ENCODE measurements at regions not wholly inside any gene's neighbourhood (a gene's known extent, or its start where the extent isn't known, plus 50 kb on each side); places are given as distances from the start of the nearest gene placed in this dataset.

DNA sequence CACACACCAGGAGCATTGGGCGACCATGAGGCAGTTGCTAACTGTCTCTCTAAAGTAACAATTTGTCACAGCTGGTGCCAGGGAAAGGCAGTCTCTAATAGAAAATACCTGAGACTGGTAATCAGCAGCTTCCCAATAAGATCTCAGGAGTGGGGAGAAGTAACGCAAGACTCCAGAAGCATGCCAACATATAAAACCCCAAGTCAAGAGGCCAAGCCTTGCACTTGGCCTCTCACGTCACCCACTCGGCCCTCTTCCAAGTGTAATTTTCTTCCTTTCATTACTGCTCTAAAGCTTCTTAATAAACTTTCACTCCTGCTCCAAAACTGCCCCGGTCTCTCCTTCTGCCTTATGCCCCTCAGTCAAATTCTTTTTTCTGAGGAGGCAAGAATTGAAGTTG lies 455.6 kb upstream of the ACVR2A start:
- Histone ChIP-seq H3K4me3 (ENCODE audit: low read depth, low read length) (no peak overlapping the region), H3K36me3 (ENCODE audit: insufficient read depth) (no peaks in the 10 kb centered on the region), H3K27ac (ENCODE audit: low read depth) (no peak overlapping the region), H3K4me1 (ENCODE audit: insufficient read depth) (no peaks in the 10 kb centered on the region)
- DNase-seq (ENCODE audit: extremely low spot score): no peak
- WGBS: 85% methylated on average over 5 of the region's 5 CpGs

DNA sequence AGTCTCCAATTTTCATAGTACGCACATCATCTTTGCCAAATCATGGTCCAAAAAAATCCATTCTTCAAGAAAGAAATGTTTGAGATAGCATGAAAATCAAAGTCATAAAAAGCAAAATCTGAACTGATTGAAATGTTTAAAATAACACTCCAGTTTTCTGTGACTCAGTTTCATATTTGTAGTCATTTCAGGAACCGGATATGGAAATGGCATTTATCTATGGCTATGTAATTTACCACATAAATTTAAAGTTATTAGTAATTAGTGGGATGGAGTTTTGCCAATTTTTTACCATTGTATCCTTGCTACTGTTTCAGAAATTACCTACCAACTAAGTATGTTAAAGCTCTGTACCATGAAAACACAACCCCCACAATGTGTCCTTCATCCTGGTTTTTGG lies 456.6 kb upstream of the ACVR2A start:
- H3K4me1 ChIP-seq (ENCODE audit: insufficient read depth): no peaks in the 10 kb centered on the region
- DNase-seq (ENCODE audit: extremely low spot score): no peak
- no peak overlapping the region for H3K4me3 ChIP-seq (ENCODE audit: low read depth, low read length)
- WGBS: 95% methylated on average over 2 of the region's 2 CpGs
- no peaks in the 10 kb centered on the region for H3K36me3 ChIP-seq (ENCODE audit: insufficient read depth)
- H3K27ac ChIP-seq (ENCODE audit: low read depth): no peak overlapping the region

DNA sequence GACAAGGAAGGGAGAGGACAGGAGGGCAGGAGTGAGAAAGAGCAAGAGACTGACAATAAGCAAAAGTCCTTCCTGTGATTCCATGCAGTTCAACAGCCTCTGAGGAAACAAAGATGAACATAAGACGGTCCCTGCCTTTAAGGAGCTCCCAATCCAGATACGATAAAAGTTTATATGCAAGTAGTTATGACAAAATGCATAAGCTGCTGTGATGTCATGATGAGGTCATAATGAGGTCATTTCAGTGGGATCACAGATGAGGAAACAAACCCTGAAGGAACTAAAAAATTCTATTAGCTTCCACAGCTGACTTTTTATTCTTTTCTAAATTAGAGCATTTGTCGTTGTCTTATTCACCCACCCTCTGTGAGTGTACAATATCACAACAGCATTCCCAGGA lies 458.5 kb upstream of the ACVR2A start:
- H3K27ac ChIP-seq (ENCODE audit: low read depth): no peak overlapping the region
- no peak overlapping the region for H3K4me3 ChIP-seq (ENCODE audit: low read depth, low read length)
- WGBS: 68% methylated on average over 3 of the region's 3 CpGs
- H3K4me1 ChIP-seq (ENCODE audit: insufficient read depth): no peaks in the 10 kb centered on the region
- no peak for DNase-seq (ENCODE audit: extremely low spot score)
- H3K36me3 ChIP-seq (ENCODE audit: insufficient read depth): no peaks in the 10 kb centered on the region

DNA sequence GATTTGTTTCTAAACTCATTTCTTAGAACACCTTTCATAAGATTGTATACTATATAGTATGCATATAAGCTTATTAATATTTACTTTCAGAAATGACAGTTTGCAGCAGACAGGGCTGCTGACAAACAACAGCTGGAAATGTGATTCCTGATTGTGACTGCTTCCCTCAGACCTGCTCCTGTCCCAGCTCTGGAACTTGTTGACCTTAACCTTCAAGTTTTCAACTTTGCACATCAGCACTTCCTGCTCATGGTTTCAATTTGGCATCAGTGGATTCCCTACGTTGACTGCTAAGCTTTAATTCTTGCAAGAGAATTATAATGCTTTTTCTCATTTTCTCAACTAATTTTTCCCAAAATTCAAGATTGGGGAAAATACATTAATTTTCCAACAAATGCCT lies 459.2 kb upstream of the ACVR2A start:
- WGBS: 54% methylated on average over 1 of the region's 1 CpG

DNA sequence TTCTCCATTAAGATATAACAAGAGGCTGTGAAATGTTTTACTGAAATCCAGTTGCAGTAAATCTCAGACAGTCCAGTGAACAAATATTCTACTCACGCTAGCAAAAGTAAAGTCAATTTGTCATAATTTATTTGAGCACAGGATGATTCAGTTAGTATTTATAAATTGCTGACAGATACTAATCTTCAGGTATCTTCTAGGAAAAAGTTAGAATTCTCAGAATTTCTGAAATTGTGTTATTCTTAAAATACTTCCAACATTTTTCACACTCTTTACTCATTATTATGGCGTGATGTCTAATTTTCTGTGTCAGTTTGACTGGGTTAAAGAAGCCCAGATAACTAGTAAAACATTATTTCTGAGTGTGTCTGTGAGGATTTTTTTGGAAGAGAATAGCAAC lies 460.2 kb upstream of the ACVR2A start:
- Histone ChIP-seq H3K36me3 (ENCODE audit: insufficient read depth) (no peaks in the 10 kb centered on the region), H3K27ac (ENCODE audit: low read depth) (no peak overlapping the region), H3K4me3 (ENCODE audit: low read depth, low read length) (no peak overlapping the region), H3K4me1 (ENCODE audit: insufficient read depth) (no peaks in the 10 kb centered on the region)
- no peak for DNase-seq (ENCODE audit: extremely low spot score)
- WGBS: 88% methylated on average over 2 of the region's 2 CpGs

More for the DNA sequence above, 459.2 kb upstream of the ACVR2A start:
- no peaks in the 10 kb centered on the region for H3K4me1 ChIP-seq (ENCODE audit: insufficient read depth)
- H3K36me3 ChIP-seq (ENCODE audit: insufficient read depth): no peaks in the 10 kb centered on the region
- no peak overlapping the region for H3K4me3 ChIP-seq (ENCODE audit: low read depth, low read length)
- no peak for DNase-seq (ENCODE audit: extremely low spot score)
- no peak overlapping the region for H3K27ac ChIP-seq (ENCODE audit: low read depth)

DNA sequence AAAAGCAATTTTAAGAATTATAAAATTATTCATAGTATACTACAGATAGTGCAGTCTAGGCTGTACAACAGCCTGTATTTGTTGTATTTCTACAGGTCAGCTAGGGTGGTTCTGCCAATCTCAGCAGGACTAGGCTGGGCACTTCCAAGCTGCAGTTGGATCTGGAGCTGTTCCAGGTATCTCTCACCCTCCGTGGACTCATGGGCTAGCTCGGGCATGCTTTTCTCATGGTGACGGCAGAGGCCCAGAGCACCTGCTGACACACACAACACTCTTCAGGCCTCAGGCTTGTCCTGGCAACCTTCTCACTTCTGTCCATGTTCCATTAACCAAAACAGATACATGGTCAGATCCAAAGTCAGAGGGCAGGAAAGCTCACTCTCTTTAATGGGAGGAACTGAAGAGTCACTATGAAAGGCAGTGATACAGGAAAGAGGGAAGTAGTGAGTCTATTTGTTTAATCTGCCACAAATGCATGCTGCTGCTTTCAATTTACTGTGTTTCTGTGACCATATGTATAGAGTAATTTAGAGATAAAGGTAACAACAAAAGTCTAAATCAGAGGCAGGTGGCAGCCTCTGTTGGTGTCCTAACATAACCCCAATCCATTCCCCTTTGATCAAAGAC lies 462.4 kb upstream of the ACVR2A start:
- Histone ChIP-seq H3K27ac (ENCODE audit: low read depth) (no peak overlapping the region), H3K4me3 (ENCODE audit: low read depth, low read length) (no peak overlapping the region), H3K4me1 (ENCODE audit: insufficient read depth) (no peaks in the 10 kb centered on the region), H3K36me3 (ENCODE audit: insufficient read depth) (no peaks in the 10 kb centered on the region)
- DNase-seq (ENCODE audit: extremely low spot score): peak; percentile 43
- WGBS: 59% methylated on average over 3 of the region's 3 CpGs

DNA sequence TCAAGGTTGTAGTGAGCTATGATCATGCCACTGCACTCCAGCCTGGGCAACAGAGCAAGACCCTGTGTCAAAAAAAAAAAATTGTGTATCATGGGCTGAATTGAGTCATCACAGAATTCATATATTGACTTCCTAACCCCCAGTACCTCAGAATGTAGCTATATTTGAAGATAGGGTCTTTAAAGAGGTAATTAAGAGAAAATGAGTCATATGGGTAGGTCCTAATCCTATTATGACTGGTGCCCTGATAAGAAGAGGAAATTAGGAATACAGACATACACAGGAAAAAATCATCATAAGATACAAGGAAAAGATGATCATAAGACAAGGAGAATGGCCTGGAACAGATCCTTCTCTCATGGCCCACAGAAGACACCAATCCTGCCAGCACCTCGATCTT lies 466.4 kb upstream of the ACVR2A start:
- Histone ChIP-seq H3K4me3 (ENCODE audit: low read depth, low read length) (no peak overlapping the region), H3K27ac (ENCODE audit: low read depth) (no peak overlapping the region), H3K36me3 (ENCODE audit: insufficient read depth) (no peaks in the 10 kb centered on the region), H3K4me1 (ENCODE audit: insufficient read depth) (no peaks in the 10 kb centered on the region)
- 93% methylated on average over 1 of the region's 1 CpG for WGBS
- no peak for DNase-seq (ENCODE audit: extremely low spot score)

DNA sequence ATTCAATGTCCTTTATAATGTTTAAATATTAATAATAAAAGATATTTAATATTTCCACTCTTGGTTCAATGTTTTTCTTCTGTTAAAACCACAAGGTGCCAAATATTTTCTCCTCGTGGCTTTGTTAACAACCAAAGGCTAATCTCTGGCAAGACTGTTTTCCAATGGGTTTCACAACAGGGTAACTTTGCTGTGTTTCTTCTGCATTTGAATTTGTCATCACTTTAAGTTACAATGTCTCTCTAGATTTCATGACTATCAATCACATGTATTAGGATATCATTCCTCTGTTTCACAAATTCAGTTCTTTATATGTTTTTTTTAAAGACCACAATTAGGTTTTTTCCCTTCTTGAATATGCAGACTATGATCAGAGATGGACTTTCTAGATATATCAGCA lies 469.8 kb upstream of the ACVR2A start:
- no peak overlapping the region for H3K27ac ChIP-seq (ENCODE audit: low read depth)
- 38% methylated on average over 1 of the region's 1 CpG for WGBS
- no peaks in the 10 kb centered on the region for H3K36me3 ChIP-seq (ENCODE audit: insufficient read depth)
- no peaks in the 10 kb centered on the region for H3K4me1 ChIP-seq (ENCODE audit: insufficient read depth)
- no peak for DNase-seq (ENCODE audit: extremely low spot score)
- H3K4me3 ChIP-seq (ENCODE audit: low read depth, low read length): no peak overlapping the region

DNA sequence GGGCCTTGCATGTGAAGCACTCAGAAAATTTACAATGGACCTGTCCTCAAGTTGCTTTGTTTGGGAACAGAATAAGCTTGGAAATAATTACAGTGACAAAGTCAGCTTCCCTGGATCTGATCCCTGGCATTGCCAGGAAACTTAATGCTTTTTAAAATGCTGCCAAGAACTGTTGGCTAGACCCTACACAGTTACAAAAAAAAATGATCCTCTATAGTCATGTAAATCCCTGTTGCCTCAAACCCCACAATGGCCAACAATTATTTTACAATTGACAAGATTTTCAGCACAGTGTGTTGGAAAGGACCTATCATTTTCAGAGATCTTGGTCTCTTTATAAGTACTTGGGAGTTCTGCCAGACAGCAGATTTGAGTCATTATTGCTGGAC lies 470.4 kb upstream of the ACVR2A start:
- no peaks in the 10 kb centered on the region for H3K4me1 ChIP-seq (ENCODE audit: insufficient read depth)
- no peaks in the 10 kb centered on the region for H3K36me3 ChIP-seq (ENCODE audit: insufficient read depth)
- peak; percentile 26 for DNase-seq (ENCODE audit: extremely low spot score)
- H3K27ac ChIP-seq (ENCODE audit: low read depth): no peak overlapping the region
- no peak overlapping the region for H3K4me3 ChIP-seq (ENCODE audit: low read depth, low read length)

DNA sequence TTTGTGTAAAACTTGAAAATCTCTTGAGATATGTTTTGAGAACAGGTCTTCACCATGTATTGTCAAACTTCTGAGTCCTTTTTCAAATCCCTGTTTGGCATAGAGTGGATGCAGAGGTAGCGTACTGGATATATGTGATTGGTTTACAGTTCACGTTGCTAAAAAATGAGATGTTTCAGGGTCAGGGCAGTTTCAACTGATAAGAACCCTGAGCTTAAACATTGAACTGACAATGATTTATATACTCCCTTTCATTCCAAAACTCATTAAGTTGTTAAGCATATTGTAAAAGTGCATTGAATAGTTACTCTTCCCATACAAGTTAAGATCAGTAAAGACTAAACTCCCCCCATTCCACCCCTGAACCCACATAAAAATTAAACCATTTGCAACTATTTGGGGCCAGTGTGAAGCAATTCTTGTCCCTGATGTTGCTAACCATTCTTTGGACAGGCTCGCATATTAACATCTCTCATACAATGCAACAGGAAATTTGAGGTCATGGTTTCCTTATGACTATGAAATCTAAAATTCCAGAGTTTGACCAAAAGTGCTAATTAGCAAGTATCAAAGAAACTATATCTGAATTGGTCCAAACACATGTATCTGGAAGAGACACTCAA lies 470.9 kb upstream of the ACVR2A start:
- Histone ChIP-seq H3K4me1 (ENCODE audit: insufficient read depth) (no peaks in the 10 kb centered on the region), H3K36me3 (ENCODE audit: insufficient read depth) (no peaks in the 10 kb centered on the region), H3K27ac (ENCODE audit: low read depth) (no peak overlapping the region), H3K4me3 (ENCODE audit: low read depth, low read length) (no peak overlapping the region)
- DNase-seq (ENCODE audit: extremely low spot score): peak; percentile 39
- whole genome bisulfite sequencing: 39% methylated on average over 3 of the region's 3 CpGs

DNA sequence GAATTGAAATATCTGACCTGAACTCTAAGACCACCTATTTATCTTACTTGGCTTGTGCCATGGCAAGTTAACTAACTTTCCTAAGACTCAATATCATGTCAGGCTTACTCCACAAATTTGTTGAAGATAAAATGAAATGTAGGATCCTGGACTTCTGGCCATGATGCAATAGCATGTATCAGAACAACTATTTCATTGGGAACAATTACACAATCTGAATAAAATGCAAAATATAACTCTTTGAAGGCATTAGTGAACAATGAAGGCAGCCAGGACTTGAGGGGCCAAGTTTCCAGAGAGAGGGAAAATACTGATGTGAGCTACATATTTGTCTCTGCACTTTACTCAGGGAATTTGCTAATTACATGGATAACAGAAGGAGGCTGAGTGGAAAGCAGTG lies 476.5 kb upstream of the ACVR2A start:
- no peaks in the 10 kb centered on the region for H3K36me3 ChIP-seq (ENCODE audit: insufficient read depth)
- peaks cover 2% of the 10 kb centered on the region for H3K4me1 ChIP-seq (ENCODE audit: insufficient read depth)
- H3K4me3 ChIP-seq (ENCODE audit: low read depth, low read length): no peak overlapping the region
- H3K27ac ChIP-seq (ENCODE audit: low read depth): no peak overlapping the region
- DNase-seq (ENCODE audit: extremely low spot score): no peak

DNA sequence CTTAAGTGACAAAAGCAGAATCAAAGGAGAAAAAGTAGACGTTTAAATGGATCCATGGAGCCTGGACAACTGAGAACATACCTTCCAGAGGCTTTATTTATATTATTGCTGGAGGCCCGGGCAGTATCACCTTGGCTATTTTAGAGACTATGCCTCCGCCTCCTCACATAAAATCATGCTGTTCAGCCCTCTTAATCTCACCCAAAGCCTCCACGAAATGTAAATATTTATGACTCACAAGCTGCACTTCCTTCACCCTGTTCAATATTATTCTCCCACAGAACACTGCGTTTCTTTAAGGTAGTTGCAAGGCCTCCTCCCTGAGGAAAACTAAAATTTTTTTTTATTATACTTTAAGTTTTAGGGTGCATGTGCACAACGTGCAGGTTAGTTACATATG lies 478.6 kb upstream of the ACVR2A start:
- Histone ChIP-seq H3K27ac (ENCODE audit: low read depth) (no peak overlapping the region), H3K36me3 (ENCODE audit: insufficient read depth) (no peaks in the 10 kb centered on the region), H3K4me3 (ENCODE audit: low read depth, low read length) (no peak overlapping the region), H3K4me1 (ENCODE audit: insufficient read depth) (peaks cover 2% of the 10 kb centered on the region)
- no peak for DNase-seq (ENCODE audit: extremely low spot score)
- WGBS: 37% methylated on average over 6 of the region's 6 CpGs

DNA sequence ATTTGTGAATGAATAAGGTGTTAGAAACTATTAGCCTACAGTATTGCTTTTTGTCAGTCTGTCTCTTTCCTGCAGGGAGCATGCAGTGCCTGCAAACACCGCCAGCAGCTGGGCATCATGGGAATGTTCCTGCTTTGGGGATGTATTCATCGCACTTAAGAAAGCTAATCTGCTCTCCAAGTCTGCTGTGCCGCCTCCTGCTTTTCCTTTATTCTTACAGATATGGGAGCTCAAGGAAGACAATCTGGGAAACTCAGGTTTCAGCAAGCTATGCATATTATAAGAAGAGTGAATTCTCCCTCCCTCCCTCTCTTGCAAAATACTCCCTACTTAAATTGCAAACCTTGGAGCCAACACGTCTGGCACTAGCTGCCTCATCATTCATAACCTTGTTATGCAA lies 479.2 kb upstream of the ACVR2A start:
- WGBS: 47% methylated on average over 4 of the region's 4 CpGs
- peaks cover 2% of the 10 kb centered on the region for H3K4me1 ChIP-seq (ENCODE audit: insufficient read depth)
- H3K36me3 ChIP-seq (ENCODE audit: insufficient read depth): no peaks in the 10 kb centered on the region
- no peak for DNase-seq (ENCODE audit: extremely low spot score)
- H3K27ac ChIP-seq (ENCODE audit: low read depth): no peak overlapping the region
- no peak overlapping the region for H3K4me3 ChIP-seq (ENCODE audit: low read depth, low read length)

DNA sequence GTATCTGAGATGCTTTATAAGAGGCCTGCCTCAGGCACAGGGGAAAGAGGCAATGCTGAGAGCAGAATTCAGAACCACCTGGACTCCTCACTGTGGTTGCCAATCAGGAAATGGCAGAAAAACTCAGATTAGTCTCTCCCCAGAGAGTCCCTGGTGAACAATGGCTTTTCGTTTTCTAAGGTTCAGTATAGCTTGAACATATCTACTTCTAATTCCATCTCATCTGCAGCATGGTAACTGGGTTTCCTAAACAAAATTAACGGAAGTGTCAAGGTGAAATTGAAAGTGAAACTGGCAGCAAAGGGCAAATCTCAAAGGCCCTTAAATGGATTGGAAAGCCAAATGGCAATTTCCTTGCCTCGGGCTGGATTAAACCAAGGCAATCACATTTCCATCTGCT lies 480.2 kb upstream of the ACVR2A start:
- peaks cover 2% of the 10 kb centered on the region for H3K4me1 ChIP-seq (ENCODE audit: insufficient read depth)
- no peak overlapping the region for H3K27ac ChIP-seq (ENCODE audit: low read depth)
- DNase-seq (ENCODE audit: extremely low spot score): no peak
- WGBS: 90% methylated on average over 3 of the region's 3 CpGs
- H3K4me3 ChIP-seq (ENCODE audit: low read depth, low read length): no peak overlapping the region
- no peaks in the 10 kb centered on the region for H3K36me3 ChIP-seq (ENCODE audit: insufficient read depth)

DNA sequence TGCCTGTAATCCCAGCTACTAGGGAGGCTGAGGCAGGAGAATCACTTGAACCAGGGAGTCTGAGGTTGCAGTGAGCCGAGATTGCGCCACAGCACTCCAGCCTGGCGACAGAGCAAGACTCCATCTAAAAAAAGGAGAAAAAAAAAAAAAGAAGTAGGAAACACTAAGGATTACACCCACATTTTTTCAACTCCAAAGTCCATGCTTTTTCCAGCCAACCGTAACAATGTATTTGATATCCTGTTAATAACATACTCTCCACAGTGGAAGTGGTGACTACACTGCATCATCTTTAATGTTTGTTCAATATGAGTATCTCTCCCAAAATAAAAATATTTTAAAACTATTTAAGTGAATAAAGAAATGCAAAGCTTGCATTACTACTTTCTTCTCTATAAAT lies 481.6 kb upstream of the ACVR2A start:
- H3K27ac ChIP-seq (ENCODE audit: low read depth): no peak overlapping the region
- WGBS: 95% methylated on average over 4 of the region's 4 CpGs
- H3K4me1 ChIP-seq (ENCODE audit: insufficient read depth): peaks cover 2% of the 10 kb centered on the region
- no peak for DNase-seq (ENCODE audit: extremely low spot score)
- H3K36me3 ChIP-seq (ENCODE audit: insufficient read depth): no peaks in the 10 kb centered on the region
- H3K4me3 ChIP-seq (ENCODE audit: low read depth, low read length): no peak overlapping the region
